Heart left ventricle (tissue), 16 donors: ENCODE measurements at regions not wholly inside any gene's neighbourhood (a gene's known extent, or its start where the extent isn't known, plus 50 kb on each side); places are given as distances from the start of the nearest gene placed in this dataset.

Source experiments
- ATAC-seq, 4 donors: fragments of 200-7000 bp; cut with Tn5 transposase; one replicate each; pipeline ENCODE4 v1.9.1; 2020 to 2022; ENCODE audit warnings: moderate library complexity in 4 of 4, mild to moderate bottlenecking in 3 of 4, moderate number of reproducible peaks in 1 of 4
- DNase-seq, 5 donors: peaks; one replicate each; pipeline ENCODE4 v3.0.0-alpha.2; 2020
- H3K27ac ChIP-seq, 12 donors: fragments of 200-600 bp; sonication (generic) in 4 of 12; one replicate each; pipeline versions ENCODE4 v1.5.0 to v1.8.0; 2016 to 2022; ENCODE audit warnings: mild to moderate bottlenecking in 2 of 12
- H3K27me3 ChIP-seq, 9 donors: fragments of 200-600 bp; sonication (generic) in 2 of 9; one replicate each; pipeline versions ENCODE4 v1.5.1 to v1.8.0; 2016 to 2022; ENCODE audit warnings: mild to moderate bottlenecking in 3 of 9
- H3K36me3 ChIP-seq, 9 donors: fragments of 200-600 bp; sonication (generic) in 2 of 9; one replicate each; pipeline versions ENCODE4 v1.5.0 to v1.8.0; 2018 to 2022; ENCODE audit warnings: mild to moderate bottlenecking in 2 of 9
- H3K4me1 ChIP-seq, 12 donors: fragments of 200-600 bp; sonication (generic) in 4 of 12; one replicate each; pipeline versions ENCODE4 v1.5.0 to v1.8.0; 2016 to 2022; ENCODE audit warnings: mild to moderate bottlenecking in 3 of 12
- H3K4me3 ChIP-seq, 12 donors: fragments of 200-600 bp; sonication (generic) in 4 of 12; one replicate each; pipeline versions ENCODE4 v1.5.0 to v1.8.0; 2017 to 2022; ENCODE audit warnings: mild to moderate bottlenecking in 9 of 12, moderate library complexity in 4 of 12
- H3K9me3 ChIP-seq, 12 donors: fragments of 200-600 bp; sonication (generic) in 4 of 12; one replicate each; pipeline versions ENCODE4 v1.5.0 to v1.8.0; 2016 to 2022; ENCODE audit warnings: mild to moderate bottlenecking in 1 of 12
- POLR2A ChIP-seq, 2 donors: fragments of 450-650 bp; IDR thresholded peaks; one replicate each; pipeline ENCODE4 v1.6.1; 2017; ENCODE audit warnings: antibody characterized with exemption in 2 of 2, mild to moderate bottlenecking in 2 of 2, moderate library complexity in 2 of 2
- WGBS, 4 donors: extraction: QIAGEN DNeasy Blood & Tissue Kit in 2 of 4; methylation state at CpG; one replicate each; pipeline versions ENCODE4 v1.1.5 to v1.1.7; 2013 to 2018; 5-methylcytosine and 5-hydroxymethylcytosine counted together
- intact Hi-C, 10 donors: fragments of 100-400 bp; cut with DNase I; formaldehyde crosslinking; loops; one replicate each; pipeline versions ENCODE4 v1.11.1 to v1.14.2; 2022
- TF ChIP-seq, protein P1 (sequence below), 12 donors: fragments of 200-600 bp; sonication (generic) in 4 of 12; IDR thresholded peaks; one replicate each; pipeline versions ENCODE4 v1.5.0 to v1.8.0; 2018 to 2022; ENCODE audit warnings: antibody characterized with exemption in 12 of 12, mild to moderate bottlenecking in 5 of 12
- donor health status: ischemic (EF 13 %, LVEDD 7.1; RV severe dilation, severe dysfunction).
- donor health status: healthy with polysubstance abuse.
- donor health status: DM: no; HTN: yes; CAD: no.
- donor health status: DM: no; HTN: no; CAD: no.
- donor health status: ischemic (EF 25% LVEDD 6.9; RV normal size, moderate dysfunction).
- donor health status: ischemic (EF 25% LVEDD 5.7; RV mildly dilated, moderate dysfunction).
- donor health status: healthy.
- donor health status: DM: yes; HTN: yes; CAD: no.
- donor health status: ischemic (EF 35%, LVEDD 5.7; RV mildly dilated, moderate dysfunction).
- donor health status: nonischemic (EF 11% LVEDD 7.7; RV severe dilation, severe dysfunction).
- donor health status: DM: yes; HTN: yes; CAD: no.
- donor health status: PGD.
- donor health status: ischemic (EF 29% LVEDD 5.4; RV normal size, mild dysfunction).
- donor health status: nonischemic (EF 23%, LVEDD 6.1; RV moderate dilation, normal function).

- Histone ChIP-seq H3K27me3 (peaks cover 0 to 6% (median 0%) of the 10 kb centered on the region in 9 donors), H3K36me3 (no peaks in the 10 kb centered on the region), H3K27ac (no peak overlapping the region), H3K4me3 (no peak overlapping the region), H3K9me3 (no peaks in the 10 kb centered on the region), H3K4me1 (no peaks in the 10 kb centered on the region)
- DNase-seq (no peak), ATAC-seq (no peak)
- 75 to 81% (median 78%) methylated on average over 2 of the region's 2 CpGs for WGBS, 4 donors
- intact Hi-C loops: no loop called here
- TF ChIP-seq, protein P1, sequence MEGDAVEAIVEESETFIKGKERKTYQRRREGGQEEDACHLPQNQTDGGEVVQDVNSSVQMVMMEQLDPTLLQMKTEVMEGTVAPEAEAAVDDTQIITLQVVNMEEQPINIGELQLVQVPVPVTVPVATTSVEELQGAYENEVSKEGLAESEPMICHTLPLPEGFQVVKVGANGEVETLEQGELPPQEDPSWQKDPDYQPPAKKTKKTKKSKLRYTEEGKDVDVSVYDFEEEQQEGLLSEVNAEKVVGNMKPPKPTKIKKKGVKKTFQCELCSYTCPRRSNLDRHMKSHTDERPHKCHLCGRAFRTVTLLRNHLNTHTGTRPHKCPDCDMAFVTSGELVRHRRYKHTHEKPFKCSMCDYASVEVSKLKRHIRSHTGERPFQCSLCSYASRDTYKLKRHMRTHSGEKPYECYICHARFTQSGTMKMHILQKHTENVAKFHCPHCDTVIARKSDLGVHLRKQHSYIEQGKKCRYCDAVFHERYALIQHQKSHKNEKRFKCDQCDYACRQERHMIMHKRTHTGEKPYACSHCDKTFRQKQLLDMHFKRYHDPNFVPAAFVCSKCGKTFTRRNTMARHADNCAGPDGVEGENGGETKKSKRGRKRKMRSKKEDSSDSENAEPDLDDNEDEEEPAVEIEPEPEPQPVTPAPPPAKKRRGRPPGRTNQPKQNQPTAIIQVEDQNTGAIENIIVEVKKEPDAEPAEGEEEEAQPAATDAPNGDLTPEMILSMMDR (IDR thresholded peaks at IDR 0.05): no peak
- TF ChIP-seq POLR2A (IDR thresholded peaks at IDR 0.05): no peak
Measured at GRCh38 chr22:22111983-22112382, 129.4 kb upstream of the TOP3B start.

- no peak overlapping the region for H3K4me3 ChIP-seq
- no peaks in the 10 kb centered on the region for H3K9me3 ChIP-seq
- DNase-seq (no peak), ATAC-seq (peak in 2 of 4 donors; percentile 24 to 54)
- H3K27me3 ChIP-seq: no peaks in the 10 kb centered on the region
- 27 to 47% (median 37%) methylated on average over 4 of the region's 4 CpGs for WGBS, 4 donors
- intact Hi-C loops: no loop called here
- H3K36me3 ChIP-seq: no peaks in the 10 kb centered on the region
- no peak overlapping the region for H3K27ac ChIP-seq
- TF ChIP-seq, protein P1 (IDR thresholded peaks at IDR 0.05): no peak
- TF ChIP-seq POLR2A (IDR thresholded peaks at IDR 0.05): no peak
- H3K4me1 ChIP-seq: no peaks in the 10 kb centered on the region
Measured at GRCh38 chr22:22111267-22111751, 128.7 kb upstream of the TOP3B start.

GRCh38 chr22:22110548-22111266 lies 128.1 kb upstream of the TOP3B start:
- 59 to 73% (median 62%) methylated on average over 6 to 7 of the region's 7 CpGs for WGBS, 4 donors
- intact Hi-C loops: no loop called here
- Histone ChIP-seq H3K36me3 (no peaks in the 10 kb centered on the region), H3K4me1 (no peaks in the 10 kb centered on the region), H3K9me3 (no peaks in the 10 kb centered on the region), H3K4me3 (no peak overlapping the region), H3K27ac (no peak overlapping the region), H3K27me3 (no peaks in the 10 kb centered on the region)
- TF ChIP-seq, protein P1 (IDR thresholded peaks at IDR 0.05): peak; percentile 4 to 65 (median 30)
- TF ChIP-seq POLR2A (IDR thresholded peaks at IDR 0.05): no peak
- ATAC-seq (peak; percentile 90 to 99 (median 98)), DNase-seq (peak in 4 of 5 donors; percentile 20 to 64 (median 58))

- H3K4me1 ChIP-seq: no peaks in the 10 kb centered on the region
- intact Hi-C loops: no loop called here
- 78 to 93% (median 82%) methylated on average over 4 of the region's 4 CpGs for WGBS, 4 donors
Measured at GRCh38 chr22:22109693-22110466, 127.3 kb upstream of the TOP3B start.

More at GRCh38 chr22:22109693-22110466, 127.3 kb upstream of the TOP3B start:
- DNase-seq (no peak), ATAC-seq (no peak)
- H3K27me3 ChIP-seq: no peaks in the 10 kb centered on the region
- no peaks in the 10 kb centered on the region for H3K9me3 ChIP-seq
- H3K4me3 ChIP-seq: no peak overlapping the region
- no peak for TF ChIP-seq POLR2A (IDR thresholded peaks at IDR 0.05)
- TF ChIP-seq, protein P1 (IDR thresholded peaks at IDR 0.05): no peak
- no peak overlapping the region for H3K27ac ChIP-seq
- H3K36me3 ChIP-seq: no peaks in the 10 kb centered on the region
